ENCODE measurements at regions not wholly inside any gene's neighbourhood (a gene's known extent, or its start where the extent isn't known, plus 50 kb on each side); places are given as distances from the start of the nearest gene placed in this dataset.

- TF ChIP-seq OVOL3 (tag by site-specific recombination; IDR thresholded peaks at IDR 0.05) (no peak), ZNF341 (tag by site-specific recombination; IDR thresholded peaks at IDR 0.05; ENCODE audit: low read depth) (no peak), SCRT2 (tag by site-specific recombination; IDR thresholded peaks at IDR 0.05) (no peak), MEIS1 (CRISPR knock-in tag; IDR thresholded peaks at IDR 0.05; ENCODE audit: borderline replicate concordance) (no peak), SP7 (tag by site-specific recombination; IDR thresholded peaks at IDR 0.05) (no peak)
- CTCF ChIA-PET = interaction anchor here (4.9 kb wide), 1 partner anchor 11 kb away, joined by 23 read pairs; no protein-coding TSS in a partner anchor
- no peaks in the 10 kb centered on the region for H3K36me3 ChIP-seq (ENCODE audit: control insufficient read depth in 2 of 2, insufficient read depth in 1 of 2, low read length in 2 of 2)
These were observed 402.3 kb downstream of the DEPDC1B start for GRCh38 chr5:60297658-60298057.

GRCh38 chr5:60295423-60295822, 401.9 kb upstream of the PDE4D start:
- Histone ChIP-seq H3K4me3 (ENCODE audit: low read depth, low read length) (no peak overlapping the region), H3K9me3 (ENCODE audit: control insufficient read depth, insufficient read depth, low read depth, low read length) (no peaks in the 10 kb centered on the region), H3K36me3 (ENCODE audit: control insufficient read depth in 2 of 2, insufficient read depth in 1 of 2, low read length in 2 of 2) (no peaks in the 10 kb centered on the region), H3K4me1 (ENCODE audit: control insufficient read depth, insufficient read depth, low read length) (no peaks in the 10 kb centered on the region), H3K27ac (ENCODE audit: extremely low read depth, low read depth, low read length) (no peak overlapping the region)
- POLR2A ChIA-PET = no interaction called here
- CTCF ChIA-PET = interaction anchor here (0.6 to 4.9 kb wide), 13 partner anchors 7 to 441 kb away, joined by 3 to 23 read pairs (median 3); no protein-coding TSS in a partner anchor
- TF ChIP-seq ZNF350 (tag by site-specific recombination; IDR thresholded peaks at IDR 0.05) = no peak
- TF ChIP-seq ZNF654 (tag by site-specific recombination; IDR thresholded peaks at IDR 0.05; ENCODE audit: low read depth) = peak; percentile 19; the same call in 1 of the 2 replicates
- TF ChIP-seq CTCF (tag by site-specific recombination; IDR thresholded peaks at IDR 0.05) = peak; percentile 31; the same call in 1 of the 2 replicates

More at GRCh38 chr5:60297658-60298057, 402.3 kb downstream of the DEPDC1B start:
- no peak overlapping the region for H3K27ac ChIP-seq (ENCODE audit: extremely low read depth, low read depth, low read length)
- POLR2A ChIA-PET = no interaction called here
- H3K4me1 ChIP-seq (ENCODE audit: control insufficient read depth, insufficient read depth, low read length) = no peaks in the 10 kb centered on the region
- H3K9me3 ChIP-seq (ENCODE audit: control insufficient read depth, insufficient read depth, low read depth, low read length) = no peaks in the 10 kb centered on the region
- H3K4me3 ChIP-seq (ENCODE audit: low read depth, low read length) = no peak overlapping the region

- POLR2A ChIA-PET = no interaction called here
- Histone ChIP-seq H3K27ac (ENCODE audit: extremely low read depth, low read depth, low read length) (no peak overlapping the region), H3K4me1 (ENCODE audit: control insufficient read depth, insufficient read depth, low read length) (no peaks in the 10 kb centered on the region), H3K9me3 (ENCODE audit: control insufficient read depth, insufficient read depth, low read depth, low read length) (no peaks in the 10 kb centered on the region), H3K4me3 (ENCODE audit: low read depth, low read length) (no peak overlapping the region), H3K36me3 (ENCODE audit: control insufficient read depth in 2 of 2, insufficient read depth in 1 of 2, low read length in 2 of 2) (no peaks in the 10 kb centered on the region)
- CTCF ChIA-PET = interaction anchor here (0.6 kb wide), 1 partner anchor 127 kb away, joined by 4 read pairs; no protein-coding TSS in a partner anchor
- TF ChIP-seq TSHZ1 (tag by site-specific recombination; IDR thresholded peaks at IDR 0.05; ENCODE audit: borderline replicate concordance) = no peak
These were observed 400.0 kb upstream of the PDE4D start for GRCh38 chr5:60293518-60293917.

- no peaks in the 10 kb centered on the region for H3K36me3 ChIP-seq (ENCODE audit: control insufficient read depth in 2 of 2, insufficient read depth in 1 of 2, low read length in 2 of 2)
- H3K9me3 ChIP-seq (ENCODE audit: control insufficient read depth, insufficient read depth, low read depth, low read length) = no peaks in the 10 kb centered on the region
- no peak overlapping the region for H3K27ac ChIP-seq (ENCODE audit: extremely low read depth, low read depth, low read length)
- no peak overlapping the region for H3K4me3 ChIP-seq (ENCODE audit: low read depth, low read length)
- CTCF ChIA-PET = interaction anchor here (0.5 to 5.2 kb wide), 21 partner anchors 10 to 479 kb away, joined by 3 to 59 read pairs (median 4); no protein-coding TSS in a partner anchor
- H3K4me1 ChIP-seq (ENCODE audit: control insufficient read depth, insufficient read depth, low read length) = no peaks in the 10 kb centered on the region
- POLR2A ChIA-PET = no interaction called here
- no peak for TF ChIP-seq ZNF23 (tag by site-specific recombination; IDR thresholded peaks at IDR 0.05; ENCODE audit: borderline replicate concordance)
- no peak for TF ChIP-seq ZNF239 (tag by site-specific recombination; IDR thresholded peaks at IDR 0.05)
- no peak for TF ChIP-seq ZNF571 (tag by site-specific recombination; IDR thresholded peaks at IDR 0.05)
- TF ChIP-seq GLI4 (tag by site-specific recombination; IDR thresholded peaks at IDR 0.05) = no peak
- no peak for TF ChIP-seq ZNF639 (tag by site-specific recombination; IDR thresholded peaks at IDR 0.05)
- TF ChIP-seq IKZF3 (tag by site-specific recombination; IDR thresholded peaks at IDR 0.05) = no peak
- TF ChIP-seq SP2 (tag by site-specific recombination; IDR thresholded peaks at IDR 0.05) = no peak
- TF ChIP-seq ZNF558 (tag by site-specific recombination; IDR thresholded peaks at IDR 0.05) = no peak
- no peak for TF ChIP-seq ZNF423 (tag by site-specific recombination; IDR thresholded peaks at IDR 0.05)
- TF ChIP-seq ZNF837 (tag by site-specific recombination; IDR thresholded peaks at IDR 0.05) = no peak
- peak; percentile 41; the same call in 1 of the 2 replicates for TF ChIP-seq CTCF (tag by site-specific recombination; IDR thresholded peaks at IDR 0.05)
- peak; percentile 49 for TF ChIP-seq ZNF654 (tag by site-specific recombination; IDR thresholded peaks at IDR 0.05; ENCODE audit: low read depth)
These were observed 393.7 kb upstream of the PDE4D start for GRCh38 chr5:60287174-60287771.
